ENCODE measurements at regions not wholly inside any gene's neighbourhood (a gene's known extent, or its start where the extent isn't known, plus 50 kb on each side); places are given as distances from the start of the nearest gene placed in this dataset.

DNA sequence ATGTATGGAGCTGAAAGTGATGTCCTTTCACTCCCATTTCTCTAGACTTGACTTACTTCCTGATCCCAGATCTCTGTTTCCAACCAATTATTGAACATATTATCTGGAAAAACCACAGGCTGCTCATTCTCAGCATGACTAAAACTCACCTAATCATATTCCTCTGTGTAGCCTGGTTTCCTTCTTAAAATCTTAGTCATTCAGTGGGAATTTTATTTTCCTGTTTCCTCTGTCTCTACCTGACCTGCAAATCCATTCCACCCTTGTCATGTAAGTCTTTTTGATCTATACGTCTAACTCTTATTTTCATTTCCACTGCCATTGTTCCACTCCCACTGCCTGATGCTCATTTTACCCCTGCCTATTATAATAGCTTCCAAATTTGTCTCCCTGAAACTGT is 67.9 kb upstream of the APOBEC4 start:
- TF ChIP-seq, protein P1, sequence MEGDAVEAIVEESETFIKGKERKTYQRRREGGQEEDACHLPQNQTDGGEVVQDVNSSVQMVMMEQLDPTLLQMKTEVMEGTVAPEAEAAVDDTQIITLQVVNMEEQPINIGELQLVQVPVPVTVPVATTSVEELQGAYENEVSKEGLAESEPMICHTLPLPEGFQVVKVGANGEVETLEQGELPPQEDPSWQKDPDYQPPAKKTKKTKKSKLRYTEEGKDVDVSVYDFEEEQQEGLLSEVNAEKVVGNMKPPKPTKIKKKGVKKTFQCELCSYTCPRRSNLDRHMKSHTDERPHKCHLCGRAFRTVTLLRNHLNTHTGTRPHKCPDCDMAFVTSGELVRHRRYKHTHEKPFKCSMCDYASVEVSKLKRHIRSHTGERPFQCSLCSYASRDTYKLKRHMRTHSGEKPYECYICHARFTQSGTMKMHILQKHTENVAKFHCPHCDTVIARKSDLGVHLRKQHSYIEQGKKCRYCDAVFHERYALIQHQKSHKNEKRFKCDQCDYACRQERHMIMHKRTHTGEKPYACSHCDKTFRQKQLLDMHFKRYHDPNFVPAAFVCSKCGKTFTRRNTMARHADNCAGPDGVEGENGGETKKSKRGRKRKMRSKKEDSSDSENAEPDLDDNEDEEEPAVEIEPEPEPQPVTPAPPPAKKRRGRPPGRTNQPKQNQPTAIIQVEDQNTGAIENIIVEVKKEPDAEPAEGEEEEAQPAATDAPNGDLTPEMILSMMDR (conservative IDR thresholded peaks at IDR 0.05 in 1 of 2, IDR thresholded peaks at IDR 0.05 in 1 of 2; ENCODE audit: low read depth in 1 of 2, low read length in 2 of 2): no peak
- no peak for TF ChIP-seq EZH2 (IDR thresholded peaks at IDR 0.05; ENCODE audit: low read length, missing control alignments)

Data from fibroblast of lung (primary cell).